ENCODE measurements at regions not wholly inside any gene's neighbourhood (a gene's known extent, or its start where the extent isn't known, plus 50 kb on each side); places are given as distances from the start of the nearest gene placed in this dataset.

DNA sequence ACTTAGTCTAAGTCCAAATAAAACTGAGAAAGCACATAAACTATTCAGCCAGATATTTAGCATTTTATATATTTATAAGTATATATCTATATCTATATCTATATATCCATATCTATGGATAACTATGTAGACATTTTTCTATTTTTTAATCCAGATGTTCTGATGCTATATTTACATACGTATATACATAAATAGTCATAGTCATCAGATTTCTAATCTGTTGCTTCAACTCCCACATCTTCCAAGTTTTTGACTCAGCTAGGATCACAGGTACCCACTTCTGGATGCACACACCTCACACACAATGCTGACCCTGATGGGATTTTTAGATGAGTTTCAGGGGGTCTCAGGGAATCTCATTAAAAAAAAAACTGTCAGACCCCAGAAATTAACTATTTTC lies 52.2 kb upstream of the ZC3H11B start:
- TF ChIP-seq TCF4 (CRISPR knock-in tag; IDR thresholded peaks at IDR 0.05; ENCODE audit: borderline replicate concordance) = no peak
- no peak for TF ChIP-seq OSR1 (CRISPR knock-in tag; IDR thresholded peaks at IDR 0.05)
- TF ChIP-seq ESRRG (CRISPR knock-in tag; IDR thresholded peaks at IDR 0.05) = no peak
- ATAC-seq = no peak

DNA sequence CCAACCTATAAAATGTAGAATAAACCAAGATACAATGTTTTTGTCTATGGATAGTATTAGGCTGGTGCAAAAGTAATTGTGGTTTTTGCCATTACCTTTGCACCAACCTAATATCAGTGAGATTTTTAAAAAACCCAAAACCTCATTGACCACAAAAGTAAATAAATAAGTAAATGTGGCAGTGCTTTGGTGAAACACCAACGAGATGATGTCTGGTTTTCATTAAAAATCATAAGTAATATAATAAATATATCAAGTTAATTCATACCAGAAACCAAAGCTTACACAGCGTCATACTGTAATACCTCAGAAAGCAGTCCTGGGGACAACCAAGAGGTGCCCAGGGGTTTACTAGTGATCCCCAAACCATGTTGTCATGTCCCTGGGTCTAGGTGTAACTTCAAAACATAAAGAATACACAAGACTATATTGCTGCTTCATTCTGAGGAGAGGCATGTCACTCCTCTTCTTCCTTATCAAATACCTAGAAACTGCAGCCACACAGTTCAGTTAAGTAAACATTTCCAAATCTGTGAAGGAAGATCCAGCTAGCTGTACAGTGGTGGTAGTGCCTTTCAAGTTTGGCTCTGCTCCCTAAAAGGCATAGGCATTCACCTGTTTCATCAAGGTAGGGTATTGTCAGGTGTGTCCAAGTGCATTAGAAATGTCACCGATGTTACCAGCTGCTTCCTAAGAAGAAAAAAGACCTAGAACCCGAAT lies 51.6 kb upstream of the ZC3H11B start:
- ATAC-seq = peak; percentile 73
- TF ChIP-seq ZNF565 (CRISPR knock-in tag; conservative IDR thresholded peaks at IDR 0.05; ENCODE audit: low read depth) (no peak), TOX (CRISPR knock-in tag; IDR thresholded peaks at IDR 0.05; ENCODE audit: borderline replicate concordance) (peak; percentile 49; the same call in 1 of the 2 replicates), ZC3H10 (CRISPR knock-in tag; IDR thresholded peaks at IDR 0.05) (no peak), CSDC2 (CRISPR knock-in tag; IDR thresholded peaks at IDR 0.05) (no peak)

Data from SK-N-SH treated with all-trans-retinoic acid at 6 μM for 48 hours (cell line).